NCI-H345 treated with DMSO at 0.1 percent for 48 hours (cell line): ENCODE measurements at regions not wholly inside any gene's neighbourhood (a gene's known extent, or its start where the extent isn't known, plus 50 kb on each side); places are given as distances from the start of the nearest gene placed in this dataset.

Source experiments
- DNase-seq: peaks from one replicate; lab custom pipeline; 2025; ENCODE audit not compliant: unreplicated experiment; lab: John Stamatoyannopoulos, UW

GRCh38 chr5:27503813-27504212 lies 465.4 kb upstream of the CDH9 start:
- DNase-seq, result no peak

GRCh38 chr5:27502236-27502635 lies 463.9 kb upstream of the CDH9 start:
- DNase-seq, result no peak

GRCh38 chr5:27497491-27497890 lies 459.1 kb upstream of the CDH9 start:
- DNase-seq, result no peak

GRCh38 chr5:27494887-27495286 lies 456.5 kb upstream of the CDH9 start:
- no peak for DNase-seq

GRCh38 chr5:27491746-27492439 lies 453.5 kb upstream of the CDH9 start:
- no peak for DNase-seq

- peak; percentile 12 for DNase-seq
Observed at GRCh38 chr5:27491047-27491446, 452.7 kb upstream of the CDH9 start.

GRCh38 chr5:27489701-27490100 lies 451.3 kb upstream of the CDH9 start:
- no peak for DNase-seq

GRCh38 chr5:27482663-27483062 lies 444.3 kb upstream of the CDH9 start:
- no peak for DNase-seq

- DNase-seq, result no peak
Observed at GRCh38 chr5:27479859-27480258, 441.5 kb upstream of the CDH9 start.

- DNase-seq, result no peak
Observed at GRCh38 chr5:27477550-27477949, 439.2 kb upstream of the CDH9 start.

GRCh38 chr5:27476356-27476988 lies 438.1 kb upstream of the CDH9 start:
- no peak for DNase-seq

GRCh38 chr5:27475063-27475462 lies 436.7 kb upstream of the CDH9 start:
- no peak for DNase-seq

GRCh38 chr5:27474395-27474794 lies 436.0 kb upstream of the CDH9 start:
- DNase-seq, result no peak

GRCh38 chr5:27474047-27474309 lies 435.6 kb upstream of the CDH9 start:
- no peak for DNase-seq

GRCh38 chr5:27473307-27474046 lies 435.1 kb upstream of the CDH9 start:
- DNase-seq, result no peak

GRCh38 chr5:27472871-27473270 lies 434.5 kb upstream of the CDH9 start:
- DNase-seq, result no peak

- no peak for DNase-seq
Observed at GRCh38 chr5:27472000-27472763, 433.8 kb upstream of the CDH9 start.

GRCh38 chr5:27466959-27467358 lies 428.6 kb upstream of the CDH9 start:
- DNase-seq, result no peak

GRCh38 chr5:27465140-27465539 lies 426.8 kb upstream of the CDH9 start:
- no peak for DNase-seq

- DNase-seq, result no peak
Observed at GRCh38 chr5:27463446-27464149, 425.2 kb upstream of the CDH9 start.

GRCh38 chr5:27462936-27463335 lies 424.6 kb upstream of the CDH9 start:
- DNase-seq, result no peak
